Omental fat pad (tissue), 3 donors: ENCODE measurements at regions not wholly inside any gene's neighbourhood (a gene's known extent, or its start where the extent isn't known, plus 50 kb on each side); places are given as distances from the start of the nearest gene placed in this dataset.

ENCODE experiments used
- ATAC-seq: fragments of 150-250 bp; one replicate; pipeline ENCODE4 v1.9.1; 2016; ENCODE audit warnings: mild to moderate bottlenecking, moderate library complexity; ENCODE audit not compliant: low FRiP score
- DNase-seq: peaks from one replicate; pipeline ENCODE4 v3.0.0-alpha.2; 2019; ENCODE audit warnings: low spot score
- TF ChIP-seq, protein P1 (sequence below), 3 donors: fragments of 450-650 bp; IDR thresholded peaks; one replicate each; pipeline ENCODE4 v1.5.1; 2016 to 2017; ENCODE audit warnings: antibody characterized with exemption in 3 of 3, mild to moderate bottlenecking in 3 of 3, moderate library complexity in 2 of 3

GRCh38 chr11:56932572-56933220 is 56.0 kb upstream of the OR5AK2 start:
- no peak for DNase-seq
- TF ChIP-seq, protein P1, sequence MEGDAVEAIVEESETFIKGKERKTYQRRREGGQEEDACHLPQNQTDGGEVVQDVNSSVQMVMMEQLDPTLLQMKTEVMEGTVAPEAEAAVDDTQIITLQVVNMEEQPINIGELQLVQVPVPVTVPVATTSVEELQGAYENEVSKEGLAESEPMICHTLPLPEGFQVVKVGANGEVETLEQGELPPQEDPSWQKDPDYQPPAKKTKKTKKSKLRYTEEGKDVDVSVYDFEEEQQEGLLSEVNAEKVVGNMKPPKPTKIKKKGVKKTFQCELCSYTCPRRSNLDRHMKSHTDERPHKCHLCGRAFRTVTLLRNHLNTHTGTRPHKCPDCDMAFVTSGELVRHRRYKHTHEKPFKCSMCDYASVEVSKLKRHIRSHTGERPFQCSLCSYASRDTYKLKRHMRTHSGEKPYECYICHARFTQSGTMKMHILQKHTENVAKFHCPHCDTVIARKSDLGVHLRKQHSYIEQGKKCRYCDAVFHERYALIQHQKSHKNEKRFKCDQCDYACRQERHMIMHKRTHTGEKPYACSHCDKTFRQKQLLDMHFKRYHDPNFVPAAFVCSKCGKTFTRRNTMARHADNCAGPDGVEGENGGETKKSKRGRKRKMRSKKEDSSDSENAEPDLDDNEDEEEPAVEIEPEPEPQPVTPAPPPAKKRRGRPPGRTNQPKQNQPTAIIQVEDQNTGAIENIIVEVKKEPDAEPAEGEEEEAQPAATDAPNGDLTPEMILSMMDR (IDR thresholded peaks at IDR 0.05), result no peak
- ATAC-seq, result peak; percentile 97

DNA sequence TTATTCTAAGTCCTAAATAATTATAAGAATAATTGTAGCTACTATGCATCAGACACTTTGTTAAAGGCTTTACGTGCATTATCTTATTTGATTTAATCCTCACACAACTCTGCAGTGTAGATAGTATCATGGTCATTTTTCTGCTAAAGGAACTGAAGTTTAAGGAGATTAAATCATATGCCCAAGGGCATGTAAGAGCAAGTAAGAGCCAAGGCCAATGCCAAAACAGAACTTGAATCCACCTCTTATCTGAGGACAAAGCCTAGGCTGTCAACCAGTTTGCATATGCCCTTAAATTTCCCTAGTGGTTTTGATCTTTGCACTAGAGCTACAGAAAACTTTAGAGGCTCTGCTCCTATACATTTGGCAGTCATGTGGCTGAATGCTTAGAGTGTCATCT is 65.6 kb upstream of the OR5AK2 start:
- DNase-seq (no peak), ATAC-seq (no peak)
- TF ChIP-seq, protein P1 (IDR thresholded peaks at IDR 0.05), result no peak

GRCh38 chr11:56922421-56922820 is 66.3 kb upstream of the OR5AK2 start:
- DNase-seq, result no peak
- no peak for ATAC-seq
- TF ChIP-seq, protein P1 (IDR thresholded peaks at IDR 0.05), result no peak

- DNase-seq, result no peak
- peak; percentile 83 for ATAC-seq
- TF ChIP-seq, protein P1 (IDR thresholded peaks at IDR 0.05), result no peak
Observed at GRCh38 chr11:56917708-56918400, 70.9 kb upstream of the OR5AK2 start.

GRCh38 chr11:56916587-56916986 is 72.1 kb upstream of the OR5AK2 start:
- TF ChIP-seq, protein P1 (IDR thresholded peaks at IDR 0.05), result no peak
- DNase-seq (no peak), ATAC-seq (no peak)

- ATAC-seq (no peak), DNase-seq (no peak)
- TF ChIP-seq, protein P1 (IDR thresholded peaks at IDR 0.05), result no peak
Observed at GRCh38 chr11:56916162-56916561, 72.6 kb upstream of the OR5AK2 start.

DNA sequence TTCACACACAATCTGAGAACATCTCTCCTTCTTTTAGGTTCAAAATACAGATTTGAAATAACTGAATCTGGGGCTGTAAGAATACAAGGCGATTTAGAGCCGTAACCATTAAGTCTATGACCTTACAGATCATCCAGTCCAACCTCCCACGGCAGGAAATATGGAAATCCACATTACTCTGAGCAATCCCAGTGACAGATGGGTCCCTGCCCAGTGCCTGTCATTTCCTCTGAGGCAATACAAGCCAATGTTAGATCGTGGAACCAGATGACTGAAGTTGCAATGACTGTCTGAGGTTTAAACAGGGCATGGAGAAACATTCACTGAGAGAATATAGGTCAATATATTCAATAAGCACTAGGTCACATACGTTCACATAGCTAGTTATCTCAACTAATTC is 77.4 kb upstream of the OR5AK2 start:
- ATAC-seq (no peak), DNase-seq (no peak)
- TF ChIP-seq, protein P1 (IDR thresholded peaks at IDR 0.05), result no peak
